PC-3 (cell line): ENCODE measurements at regions not wholly inside any gene's neighbourhood (a gene's known extent, or its start where the extent isn't known, plus 50 kb on each side); places are given as distances from the start of the nearest gene placed in this dataset.

Experiments
- ATAC-seq: fragments of 200-7000 bp; cut with Tn5 transposase; 2 replicates; pipeline ENCODE4 v1.9.1; 2020; ENCODE audit warnings: mild to moderate bottlenecking, moderate library complexity
- BruUV-seq: library from RNA; stranded (reverse); fragments of 400-500 nt; replicated peaks from 2 replicates; lab custom pipeline; 2021; lab: Mats Ljungman, UMichigan
- CTCF ChIA-PET: fragments of 300-600 bp; sonication (Branson Sonifier 250); formaldehyde crosslinking; loops from one replicate; lab custom pipeline; 2022; ENCODE audit warnings: antibody characterized with exemption; lab: Charles Lee
- POLR2A ChIA-PET: fragments of 300-600 bp; sonication (Branson Sonifier 250); formaldehyde crosslinking; loops from one replicate; lab custom pipeline; 2022; ENCODE audit warnings: antibody characterized with exemption; ENCODE audit not compliant: unreplicated experiment; lab: Charles Lee
- DNase-seq: peaks from one replicate; pipeline ENCODE4 v3.0.0-alpha.2; 2015
- H2AFZ ChIP-seq: fragments of 300-600 bp; sonication (generic); 2 replicates; pipeline ENCODE4 v1.6.0; 2016; ENCODE audit warnings: antibody characterized with exemption, low read length
- H3F3A ChIP-seq: fragments of 300-600 bp; sonication (generic); one replicate; pipeline ENCODE4 v1.6.0; 2017; ENCODE audit warnings: antibody characterized with exemption, low read length, control low read depth, mild to moderate bottlenecking; ENCODE audit not compliant: unreplicated experiment
- H3K27ac ChIP-seq: fragments of 300-600 bp; sonication (generic); 2 replicates; pipeline ENCODE4 v1.5.1; 2016; ENCODE audit warnings: mild to moderate bottlenecking, low read length
- H3K27me3 ChIP-seq: fragments of 300-600 bp; sonication (generic); 2 replicates; pipeline ENCODE4 v1.6.1; 2016; ENCODE audit warnings: low read length, mixed read lengths
- H3K36me3 ChIP-seq: fragments of 300-600 bp; sonication (generic); 2 replicates; pipeline ENCODE4 v1.6.1; 2016; ENCODE audit warnings: low read depth, mixed run types, low read length, mixed read lengths
- H3K4me1 ChIP-seq: fragments of 300-600 bp; sonication (generic); 2 replicates; pipeline ENCODE4 v1.5.1; 2016; ENCODE audit warnings: low read length; ENCODE audit not compliant: insufficient read depth
- H3K4me2 ChIP-seq: fragments of 300-600 bp; sonication (generic); 2 replicates; pipeline ENCODE4 v1.6.0; 2016; ENCODE audit warnings: low read length
- H3K4me3 ChIP-seq: fragments of 300-600 bp; sonication (generic); 2 replicates; pipeline ENCODE4 v1.5.1; 2016; ENCODE audit warnings: mild to moderate bottlenecking, low read length, mixed read lengths
- H3K79me2 ChIP-seq: fragments of 300-600 bp; sonication (generic); 2 replicates; pipeline ENCODE4 v1.6.1; 2017; ENCODE audit warnings: low read length, mixed read lengths
- H3K9ac ChIP-seq: fragments of 300-600 bp; sonication (generic); 2 replicates; pipeline ENCODE4 v1.6.0; 2016; ENCODE audit warnings: mild to moderate bottlenecking, low read length
- H3K9me2 ChIP-seq: fragments of 300-600 bp; sonication (generic); replicated peaks from 2 replicates; pipeline ENCODE4 v1.6.1; 2016; ENCODE audit warnings: mixed run types, low read length, mixed read lengths
- H3K9me3 ChIP-seq: fragments of 300-600 bp; sonication (generic); 2 replicates; pipeline ENCODE4 v1.6.1; 2016; ENCODE audit warnings: low read length, mixed read lengths
- H4K20me1 ChIP-seq: fragments of 300-600 bp; sonication (generic); 2 replicates; pipeline ENCODE4 v1.6.1; 2016; ENCODE audit warnings: low read length, mixed read lengths
- EZH2 ChIP-seq: fragments of 300-600 bp; sonication (generic); IDR thresholded peaks from one replicate; pipeline ENCODE4 v1.6.1; 2017; ENCODE audit warnings: antibody characterized with exemption, mild to moderate bottlenecking, low read length; ENCODE audit not compliant: unreplicated experiment
- EZH2phosphoT487 ChIP-seq: fragments of 300-600 bp; sonication (generic); IDR thresholded peaks from 2 replicates; pipeline ENCODE4 v1.6.1; 2018; ENCODE audit warnings: mild to moderate bottlenecking, antibody characterized with exemption, low read length, borderline replicate concordance
- intact Hi-C: fragments of 100-400 bp; cut with micrococcal nuclease; formaldehyde crosslinking; loops from 2 replicates; pipeline ENCODE4 v1.9.0; 2023
- TF ChIP-seq, protein P1 (sequence below): fragments of 300-600 bp; sonication (generic); conservative IDR thresholded peaks from 2 replicates; pipeline ENCODE4 v1.5.1; 2017; ENCODE audit warnings: antibody characterized with exemption, low read depth, mild to moderate bottlenecking, low read length

DNA sequence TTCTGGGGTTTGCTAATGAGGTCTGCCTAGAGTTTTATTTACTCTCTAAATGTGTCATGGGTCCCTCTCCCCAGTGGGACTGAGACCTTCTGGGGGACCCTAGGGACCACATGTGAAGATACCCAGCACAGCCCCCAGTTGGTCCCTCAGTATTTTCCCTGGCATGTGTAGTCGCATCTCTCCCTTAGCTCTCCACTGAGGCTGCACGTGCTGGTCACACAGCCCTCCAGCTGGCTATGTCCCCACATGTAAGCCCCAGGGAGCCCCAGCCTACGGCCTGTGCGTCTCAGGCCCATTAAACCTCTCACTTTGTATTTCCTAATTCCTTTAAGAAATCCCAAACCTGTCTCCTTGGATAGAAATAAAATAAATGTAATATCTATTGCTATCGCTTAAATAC, 189.6 kb upstream of the TSHZ3 start:
- POLR2A ChIA-PET: no interaction called here
- CTCF ChIA-PET: no interaction called here
- no peak overlapping the region for H3K4me2 ChIP-seq
- no peak overlapping the region for H2AFZ ChIP-seq
- no peak for ATAC-seq
- H3K27me3 ChIP-seq: no peaks in the 10 kb centered on the region
- H3K4me3 ChIP-seq: no peak overlapping the region
- no peaks in the 10 kb centered on the region for H3K9me3 ChIP-seq
- H3K9me2 ChIP-seq: no peaks in the 10 kb centered on the region
- no peaks in the 10 kb centered on the region for H3K36me3 ChIP-seq
- no peaks in the 10 kb centered on the region for H3F3A ChIP-seq
- no peak overlapping the region for H3K27ac ChIP-seq
- DNase-seq: no peak
- no peaks in the 10 kb centered on the region for H3K79me2 ChIP-seq
- H3K9ac ChIP-seq: no peak overlapping the region
- H4K20me1 ChIP-seq: no peaks in the 10 kb centered on the region
- TF ChIP-seq, protein P1, sequence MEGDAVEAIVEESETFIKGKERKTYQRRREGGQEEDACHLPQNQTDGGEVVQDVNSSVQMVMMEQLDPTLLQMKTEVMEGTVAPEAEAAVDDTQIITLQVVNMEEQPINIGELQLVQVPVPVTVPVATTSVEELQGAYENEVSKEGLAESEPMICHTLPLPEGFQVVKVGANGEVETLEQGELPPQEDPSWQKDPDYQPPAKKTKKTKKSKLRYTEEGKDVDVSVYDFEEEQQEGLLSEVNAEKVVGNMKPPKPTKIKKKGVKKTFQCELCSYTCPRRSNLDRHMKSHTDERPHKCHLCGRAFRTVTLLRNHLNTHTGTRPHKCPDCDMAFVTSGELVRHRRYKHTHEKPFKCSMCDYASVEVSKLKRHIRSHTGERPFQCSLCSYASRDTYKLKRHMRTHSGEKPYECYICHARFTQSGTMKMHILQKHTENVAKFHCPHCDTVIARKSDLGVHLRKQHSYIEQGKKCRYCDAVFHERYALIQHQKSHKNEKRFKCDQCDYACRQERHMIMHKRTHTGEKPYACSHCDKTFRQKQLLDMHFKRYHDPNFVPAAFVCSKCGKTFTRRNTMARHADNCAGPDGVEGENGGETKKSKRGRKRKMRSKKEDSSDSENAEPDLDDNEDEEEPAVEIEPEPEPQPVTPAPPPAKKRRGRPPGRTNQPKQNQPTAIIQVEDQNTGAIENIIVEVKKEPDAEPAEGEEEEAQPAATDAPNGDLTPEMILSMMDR: no peak
- TF ChIP-seq EZH2 (no peak), EZH2phosphoT487 (no peak)
- intact Hi-C loops: no loop called here
- H3K4me1 ChIP-seq: no peaks in the 10 kb centered on the region
- no TSS peak for BruUV-seq

DNA sequence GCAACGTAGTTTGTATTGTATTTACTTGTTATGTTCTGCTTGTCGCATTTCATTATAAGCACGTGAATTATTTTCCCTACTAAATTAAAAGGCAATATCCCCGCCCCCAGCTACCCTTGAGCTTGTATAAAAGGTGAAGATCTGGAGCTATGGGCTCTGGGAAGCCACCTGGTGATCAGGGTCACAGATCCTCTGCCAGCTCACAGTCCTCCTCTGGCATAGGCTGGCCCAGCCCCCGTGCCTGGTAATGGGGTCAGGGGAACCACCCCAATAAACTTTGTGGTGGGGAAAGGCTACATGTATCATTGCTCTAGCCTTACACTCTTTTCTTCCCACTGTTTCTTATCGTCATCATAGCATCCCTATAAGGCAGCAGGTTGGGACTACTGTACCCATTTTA, 190.2 kb upstream of the TSHZ3 start:
- intact Hi-C loops: no loop called here
- Histone ChIP-seq H3K9me3 (no peaks in the 10 kb centered on the region), H2AFZ (no peak overlapping the region), H3K4me1 (no peaks in the 10 kb centered on the region), H3K4me3 (no peak overlapping the region), H3F3A (no peaks in the 10 kb centered on the region), H3K9ac (no peak overlapping the region), H3K9me2 (no peaks in the 10 kb centered on the region), H3K79me2 (no peaks in the 10 kb centered on the region), H4K20me1 (no peaks in the 10 kb centered on the region), H3K4me2 (no peak overlapping the region), H3K27me3 (no peaks in the 10 kb centered on the region), H3K27ac (no peak overlapping the region), H3K36me3 (no peaks in the 10 kb centered on the region)
- ATAC-seq (no peak), DNase-seq (no peak)
- ChIA-PET CTCF (no interaction called here), POLR2A (no interaction called here)
- TF ChIP-seq EZH2phosphoT487 (no peak), EZH2 (no peak)
- TF ChIP-seq, protein P1: no peak
- BruUV-seq: no TSS peak

DNA sequence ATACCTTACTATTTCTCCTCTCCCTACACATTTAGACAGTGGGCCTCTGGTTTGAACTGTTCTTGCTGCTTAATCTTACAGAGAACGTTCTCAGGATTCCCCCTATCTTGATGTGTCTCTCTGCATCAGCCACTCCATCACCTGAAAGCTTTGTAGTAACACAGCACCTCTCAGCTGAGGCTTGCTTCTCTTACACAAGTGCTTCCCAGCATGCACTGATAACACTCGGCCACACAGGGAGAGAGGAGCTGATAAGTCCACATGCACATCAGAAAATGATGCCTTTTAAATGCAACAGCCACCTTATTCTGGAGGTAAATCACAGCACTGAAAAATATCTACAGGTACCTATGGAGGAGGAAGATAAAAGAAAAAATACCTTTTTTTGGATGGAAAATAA, 192.2 kb upstream of the TSHZ3 start:
- Histone ChIP-seq H3K27ac (no peak overlapping the region), H3K9ac (no peak overlapping the region), H2AFZ (no peak overlapping the region), H3K9me3 (no peaks in the 10 kb centered on the region), H3K4me2 (no peak overlapping the region), H3K4me1 (no peaks in the 10 kb centered on the region), H3F3A (no peaks in the 10 kb centered on the region), H3K9me2 (no peaks in the 10 kb centered on the region), H3K27me3 (no peaks in the 10 kb centered on the region), H4K20me1 (no peaks in the 10 kb centered on the region), H3K36me3 (no peaks in the 10 kb centered on the region), H3K79me2 (no peaks in the 10 kb centered on the region), H3K4me3 (no peak overlapping the region)
- no TSS peak for BruUV-seq
- ChIA-PET POLR2A (no interaction called here), CTCF (no interaction called here)
- TF ChIP-seq EZH2 (no peak), EZH2phosphoT487 (no peak)
- TF ChIP-seq, protein P1: no peak
- no peak for DNase-seq
- no peak for ATAC-seq
- intact Hi-C loops: no loop called here
